ENCODE measurements at regions not wholly inside any gene's neighbourhood (a gene's known extent, or its start where the extent isn't known, plus 50 kb on each side); places are given as distances from the start of the nearest gene placed in this dataset.

- Histone ChIP-seq H2AFZ (ENCODE audit: low read depth) (no peak overlapping the region), H3K36me3 (ENCODE audit: insufficient read depth) (no peaks in the 10 kb centered on the region), H3K79me2 (ENCODE audit: insufficient read depth, low read depth) (no peaks in the 10 kb centered on the region), H3K4me1 (ENCODE audit: low read depth, poor library complexity, severe bottlenecking) (no peaks in the 10 kb centered on the region), H3K4me2 (no peak overlapping the region), H3K27ac (no peak overlapping the region), H4K20me1 (ENCODE audit: insufficient read depth) (no peaks in the 10 kb centered on the region), H3K4me3 (IDR thresholded peaks at IDR 0.05; ENCODE audit: insufficient read depth, low read depth, low read length) (no peak overlapping the region), H3K9ac (no peak overlapping the region), H3K27me3 (ENCODE audit: insufficient read depth, low read depth) (peaks cover 4% of the 10 kb centered on the region; the same call in 1 of the 2 replicates)
- TF ChIP-seq CTCF (conservative IDR thresholded peaks at IDR 0.05; ENCODE audit: low read depth, low read length), result no peak
Measured at GRCh38 chr14:101622251-101623076, 61.2 kb downstream of the DIO3 start.

GRCh38 chr14:101623077-101623372, 61.7 kb downstream of the DIO3 start:
- no peak for TF ChIP-seq CTCF (conservative IDR thresholded peaks at IDR 0.05; ENCODE audit: low read depth, low read length)

GRCh38 chr14:101623685-101624444, 62.6 kb downstream of the DIO3 start:
- H3K27me3 ChIP-seq (ENCODE audit: insufficient read depth, low read depth), result peaks cover 4% of the 10 kb centered on the region; the same call in 1 of the 2 replicates
- H3K36me3 ChIP-seq (ENCODE audit: insufficient read depth), result no peaks in the 10 kb centered on the region
- H3K4me1 ChIP-seq (ENCODE audit: low read depth, poor library complexity, severe bottlenecking), result peaks cover 4% of the 10 kb centered on the region
- no peaks in the 10 kb centered on the region for H4K20me1 ChIP-seq (ENCODE audit: insufficient read depth)
- TF ChIP-seq CTCF (conservative IDR thresholded peaks at IDR 0.05; ENCODE audit: low read depth, low read length), result no peak
- H2AFZ ChIP-seq (ENCODE audit: low read depth), result no peak overlapping the region; the same call in 1 of the 2 replicates
- H3K4me3 ChIP-seq (IDR thresholded peaks at IDR 0.05; ENCODE audit: insufficient read depth, low read depth, low read length), result no peak overlapping the region
- no peaks in the 10 kb centered on the region for H3K79me2 ChIP-seq (ENCODE audit: insufficient read depth, low read depth)
- no peak overlapping the region for H3K9ac ChIP-seq
- no peak overlapping the region for H3K4me2 ChIP-seq
- no peak overlapping the region for H3K27ac ChIP-seq

More at GRCh38 chr14:101623077-101623372, 61.7 kb downstream of the DIO3 start:
- Histone ChIP-seq H3K4me1 (ENCODE audit: low read depth, poor library complexity, severe bottlenecking) (peaks cover under 1% of the 10 kb centered on the region), H3K36me3 (ENCODE audit: insufficient read depth) (no peaks in the 10 kb centered on the region), H4K20me1 (ENCODE audit: insufficient read depth) (no peaks in the 10 kb centered on the region), H3K79me2 (ENCODE audit: insufficient read depth, low read depth) (no peaks in the 10 kb centered on the region), H3K27me3 (ENCODE audit: insufficient read depth, low read depth) (peaks cover 4% of the 10 kb centered on the region; the same call in 1 of the 2 replicates), H3K9ac (no peak overlapping the region), H3K27ac (no peak overlapping the region), H2AFZ (ENCODE audit: low read depth) (no peak overlapping the region), H3K4me2 (no peak overlapping the region), H3K4me3 (IDR thresholded peaks at IDR 0.05; ENCODE audit: insufficient read depth, low read depth, low read length) (no peak overlapping the region)

- H3K79me2 ChIP-seq (ENCODE audit: insufficient read depth, low read depth), result no peaks in the 10 kb centered on the region
- H3K27me3 ChIP-seq (ENCODE audit: insufficient read depth, low read depth), result peaks cover 4% of the 10 kb centered on the region; the same call in 1 of the 2 replicates
- no peak overlapping the region for H3K4me3 ChIP-seq (IDR thresholded peaks at IDR 0.05; ENCODE audit: insufficient read depth, low read depth, low read length)
- no peak overlapping the region for H3K4me2 ChIP-seq
- TF ChIP-seq CTCF (conservative IDR thresholded peaks at IDR 0.05; ENCODE audit: low read depth, low read length), result no peak
- no peak overlapping the region for H3K27ac ChIP-seq
- H4K20me1 ChIP-seq (ENCODE audit: insufficient read depth), result no peaks in the 10 kb centered on the region
- H3K36me3 ChIP-seq (ENCODE audit: insufficient read depth), result no peaks in the 10 kb centered on the region
- H2AFZ ChIP-seq (ENCODE audit: low read depth), result no peak overlapping the region; the same call in 1 of the 2 replicates
- H3K4me1 ChIP-seq (ENCODE audit: low read depth, poor library complexity, severe bottlenecking), result peaks cover 4% of the 10 kb centered on the region
- no peak overlapping the region for H3K9ac ChIP-seq
Measured at GRCh38 chr14:101624536-101624935, 63.2 kb downstream of the DIO3 start.
